ENCODE measurements at regions not wholly inside any gene's neighbourhood (a gene's known extent, or its start where the extent isn't known, plus 50 kb on each side); places are given as distances from the start of the nearest gene placed in this dataset.

- no peaks in the 10 kb centered on the region for H3K36me3 ChIP-seq (ENCODE audit: control insufficient read depth in 1 of 2, insufficient read depth in 2 of 2, low read length in 2 of 2)
Measured at GRCh38 chr6:4316867-4317400, 181.6 kb upstream of the ECI2 start.

GRCh38 chr6:4314201-4314707, 178.9 kb upstream of the ECI2 start:
- Histone ChIP-seq H4K91ac (ENCODE audit: low read depth, low read length) (no peak overlapping the region), H2BK120ac (ENCODE audit: insufficient read depth, low read length, poor library complexity) (no peak overlapping the region), H3K4me1 (ENCODE audit: control insufficient read depth in 1 of 2, insufficient read depth in 2 of 2, low read length in 2 of 2) (peaks cover 7% of the 10 kb centered on the region in 2 experiments), H4K8ac (ENCODE audit: low read depth, low read length) (no peak overlapping the region), H3K23ac (ENCODE audit: low read length) (no peak overlapping the region), H3K14ac (ENCODE audit: low read length) (no peak overlapping the region), H3K36me3 (ENCODE audit: control insufficient read depth in 1 of 2, insufficient read depth in 2 of 2, low read length in 2 of 2) (peaks cover 0 to 2% of the 10 kb centered on the region in 2 experiments), H2BK12ac (ENCODE audit: low read length) (no peak overlapping the region), H3K27ac (ENCODE audit: low read depth, low read length) (no peak overlapping the region), H3K4ac (ENCODE audit: low read depth, low read length) (no peak overlapping the region), H2BK5ac (ENCODE audit: low read depth, low read length, poor library complexity) (no peak overlapping the region), H3K27me3 (ENCODE audit: insufficient read depth, low read length) (no peaks in the 10 kb centered on the region), H3K79me1 (ENCODE audit: low read length) (peaks cover 9% of the 10 kb centered on the region), H3K4me3 (ENCODE audit: low read depth, low read length) (no peak overlapping the region), H3K9me3 (ENCODE audit: insufficient read depth, low read depth, low read length) (peaks cover 2% of the 10 kb centered on the region), H3K18ac (ENCODE audit: low read length) (no peak overlapping the region), H2AFZ (ENCODE audit: insufficient read depth, low read length, poor library complexity) (no peak overlapping the region), H2AK5ac (ENCODE audit: low read length) (no peak overlapping the region), H3K9ac (ENCODE audit: low read length) (no peak overlapping the region), H4K12ac (ENCODE audit: low read depth, low read length) (no peak overlapping the region), H3K79me2 (ENCODE audit: control insufficient read depth, insufficient read depth, low read length, poor library complexity) (no peaks in the 10 kb centered on the region), H3K4me2 (ENCODE audit: low read length) (no peak overlapping the region)
- no CpG with 5 or more reads among the region's 2 CpGs for WGBS (ENCODE audit: extremely low coverage, insufficient coverage, insufficient read length)
- DNase-seq = no peak

More at GRCh38 chr6:4316867-4317400, 181.6 kb upstream of the ECI2 start:
- no peaks in the 10 kb centered on the region for H3K27me3 ChIP-seq (ENCODE audit: insufficient read depth, low read length)
- no peak overlapping the region for H3K9ac ChIP-seq (ENCODE audit: low read length)
- peak overlapping the region; percentile 40 for H4K8ac ChIP-seq (ENCODE audit: low read depth, low read length)
- peak overlapping the region; percentile 12 for H2BK5ac ChIP-seq (ENCODE audit: low read depth, low read length, poor library complexity)
- peak overlapping the region; percentile 32 for H2AFZ ChIP-seq (ENCODE audit: insufficient read depth, low read length, poor library complexity)
- peak overlapping the region; percentile 52 for H3K14ac ChIP-seq (ENCODE audit: low read length)
- no peak overlapping the region for H3K4me2 ChIP-seq (ENCODE audit: low read length)
- no peak overlapping the region for H3K23ac ChIP-seq (ENCODE audit: low read length)
- peak overlapping the region; percentile 60 for H2BK120ac ChIP-seq (ENCODE audit: insufficient read depth, low read length, poor library complexity)
- no peak overlapping the region for H3K18ac ChIP-seq (ENCODE audit: low read length)
- no peak overlapping the region for H3K4ac ChIP-seq (ENCODE audit: low read depth, low read length)
- no peak overlapping the region for H3K4me3 ChIP-seq (ENCODE audit: low read depth, low read length)
- peak overlapping the region; percentile 61 for H2BK12ac ChIP-seq (ENCODE audit: low read length)
- no peaks in the 10 kb centered on the region for H3K9me3 ChIP-seq (ENCODE audit: insufficient read depth, low read depth, low read length)
- H3K79me2 ChIP-seq (ENCODE audit: control insufficient read depth, insufficient read depth, low read length, poor library complexity) = no peaks in the 10 kb centered on the region
- no peak overlapping the region for H4K12ac ChIP-seq (ENCODE audit: low read depth, low read length)
- peak; percentile 19 to 46 for DNase-seq
- no peak overlapping the region for H2AK5ac ChIP-seq (ENCODE audit: low read length)
- H3K79me1 ChIP-seq (ENCODE audit: low read length) = peaks cover 9% of the 10 kb centered on the region
- H4K91ac ChIP-seq (ENCODE audit: low read depth, low read length) = peak overlapping the region; percentile 68
- peaks cover 7% of the 10 kb centered on the region in 2 experiments for H3K4me1 ChIP-seq (ENCODE audit: control insufficient read depth in 1 of 2, insufficient read depth in 2 of 2, low read length in 2 of 2)
- WGBS (ENCODE audit: extremely low coverage, insufficient coverage, insufficient read length) = no CpG with 5 or more reads among the region's 9 CpGs
- H3K27ac ChIP-seq (ENCODE audit: low read depth, low read length) = peak overlapping the region; percentile 49

GRCh38 chr6:4313044-4313686, 177.8 kb upstream of the ECI2 start:
- Histone ChIP-seq H2BK120ac (ENCODE audit: insufficient read depth, low read length, poor library complexity) (peak overlapping the region; percentile 30), H3K27ac (ENCODE audit: low read depth, low read length) (peak overlapping the region; percentile 12), H3K36me3 (ENCODE audit: control insufficient read depth in 1 of 2, insufficient read depth in 2 of 2, low read length in 2 of 2) (peaks cover 0 to 2% of the 10 kb centered on the region in 2 experiments), H2BK5ac (ENCODE audit: low read depth, low read length, poor library complexity) (no peak overlapping the region), H2AK5ac (ENCODE audit: low read length) (no peak overlapping the region), H3K4me3 (ENCODE audit: low read depth, low read length) (no peak overlapping the region), H4K8ac (ENCODE audit: low read depth, low read length) (no peak overlapping the region), H4K91ac (ENCODE audit: low read depth, low read length) (peak overlapping the region; percentile 26), H2BK12ac (ENCODE audit: low read length) (peak overlapping the region; percentile 42), H3K27me3 (ENCODE audit: insufficient read depth, low read length) (no peaks in the 10 kb centered on the region), H3K4me1 (ENCODE audit: control insufficient read depth in 1 of 2, insufficient read depth in 2 of 2, low read length in 2 of 2) (peaks cover 7% of the 10 kb centered on the region in 2 experiments), H3K18ac (ENCODE audit: low read length) (no peak overlapping the region), H3K79me2 (ENCODE audit: control insufficient read depth, insufficient read depth, low read length, poor library complexity) (no peaks in the 10 kb centered on the region), H3K9ac (ENCODE audit: low read length) (no peak overlapping the region), H3K4ac (ENCODE audit: low read depth, low read length) (no peak overlapping the region), H3K23ac (ENCODE audit: low read length) (no peak overlapping the region), H2AFZ (ENCODE audit: insufficient read depth, low read length, poor library complexity) (no peak overlapping the region), H3K4me2 (ENCODE audit: low read length) (no peak overlapping the region), H3K79me1 (ENCODE audit: low read length) (peaks cover 6% of the 10 kb centered on the region), H3K9me3 (ENCODE audit: insufficient read depth, low read depth, low read length) (peaks cover 2% of the 10 kb centered on the region), H4K12ac (ENCODE audit: low read depth, low read length) (no peak overlapping the region), H3K14ac (ENCODE audit: low read length) (no peak overlapping the region)
- peak; percentile 71 to 88 for DNase-seq
- WGBS (ENCODE audit: extremely low coverage, insufficient coverage, insufficient read length) = no CpG with 5 or more reads among the region's 2 CpGs

DNA sequence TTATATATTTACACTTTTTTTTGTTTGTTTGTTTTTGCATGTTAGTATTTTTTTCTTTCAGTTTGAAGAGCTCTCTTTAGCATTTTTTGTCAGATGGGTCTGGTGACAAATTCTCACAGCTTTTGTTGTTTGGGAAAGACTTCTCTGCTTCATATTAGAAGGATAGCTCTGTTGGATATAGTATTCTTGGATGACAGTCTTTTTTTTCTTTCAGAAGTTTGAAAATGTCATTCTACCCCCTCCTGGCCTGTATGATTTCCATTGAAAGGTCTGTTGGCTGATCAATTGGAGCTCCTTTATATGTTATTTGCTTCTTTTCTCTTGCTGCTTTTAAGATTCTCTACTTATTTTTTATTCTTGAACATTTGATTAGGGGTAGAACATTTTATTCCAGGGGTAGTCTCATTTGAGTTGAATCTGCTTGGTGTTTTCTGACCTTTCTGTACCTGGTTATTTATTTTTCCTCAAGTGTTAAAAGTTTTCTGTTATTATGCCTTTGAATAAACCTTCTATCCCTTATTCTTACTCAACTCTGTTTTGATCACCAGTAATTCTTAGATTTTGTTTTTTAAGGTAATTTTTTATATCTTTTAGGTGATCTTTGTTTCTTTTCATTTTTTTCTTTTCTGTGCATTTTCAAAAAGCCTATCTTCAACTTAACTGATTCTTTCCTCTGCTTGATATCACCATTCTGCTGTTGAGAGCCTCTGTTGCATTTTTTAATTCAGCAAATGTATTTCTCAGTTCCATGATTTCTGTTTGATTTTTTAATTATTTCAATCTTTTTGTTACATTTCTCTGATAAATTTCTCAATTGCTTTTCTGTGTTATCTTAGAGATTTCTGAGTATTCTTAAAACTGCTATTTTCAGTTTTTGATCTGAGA, 176.8 kb upstream of the ECI2 start:
- Histone ChIP-seq H2AFZ (ENCODE audit: insufficient read depth, low read length, poor library complexity) (no peak overlapping the region), H3K4me2 (ENCODE audit: low read length) (no peak overlapping the region), H4K91ac (ENCODE audit: low read depth, low read length) (no peak overlapping the region), H3K36me3 (ENCODE audit: control insufficient read depth in 1 of 2, insufficient read depth in 2 of 2, low read length in 2 of 2) (peaks cover 0 to 2% of the 10 kb centered on the region in 2 experiments), H3K14ac (ENCODE audit: low read length) (no peak overlapping the region), H3K4me3 (ENCODE audit: low read depth, low read length) (no peak overlapping the region), H3K79me2 (ENCODE audit: control insufficient read depth, insufficient read depth, low read length, poor library complexity) (no peaks in the 10 kb centered on the region), H4K12ac (ENCODE audit: low read depth, low read length) (no peak overlapping the region), H2BK120ac (ENCODE audit: insufficient read depth, low read length, poor library complexity) (no peak overlapping the region), H3K9me3 (ENCODE audit: insufficient read depth, low read depth, low read length) (peaks cover 2% of the 10 kb centered on the region), H3K27me3 (ENCODE audit: insufficient read depth, low read length) (no peaks in the 10 kb centered on the region), H3K27ac (ENCODE audit: low read depth, low read length) (no peak overlapping the region), H3K23ac (ENCODE audit: low read length) (no peak overlapping the region), H3K79me1 (ENCODE audit: low read length) (peaks cover 6% of the 10 kb centered on the region), H3K4me1 (ENCODE audit: control insufficient read depth in 1 of 2, insufficient read depth in 2 of 2, low read length in 2 of 2) (peaks cover 6 to 7% of the 10 kb centered on the region in 2 experiments), H4K8ac (ENCODE audit: low read depth, low read length) (no peak overlapping the region), H2BK12ac (ENCODE audit: low read length) (no peak overlapping the region), H2BK5ac (ENCODE audit: low read depth, low read length, poor library complexity) (no peak overlapping the region), H2AK5ac (ENCODE audit: low read length) (no peak overlapping the region), H3K9ac (ENCODE audit: low read length) (no peak overlapping the region), H3K4ac (ENCODE audit: low read depth, low read length) (no peak overlapping the region), H3K18ac (ENCODE audit: low read length) (no peak overlapping the region)
- no peak for DNase-seq
